ENCODE measurements at regions not wholly inside any gene's neighbourhood (a gene's known extent, or its start where the extent isn't known, plus 50 kb on each side); places are given as distances from the start of the nearest gene placed in this dataset.

GRCh38 chr1:188249811-188250210, 1421.1 kb downstream of the PLA2G4A start:
- no peaks in the 10 kb centered on the region for H3K36me3 ChIP-seq (ENCODE audit: control insufficient read depth, insufficient read depth, low read length)
- 98% methylated on average over 2 of the region's 2 CpGs; no CpG with 5 or more reads in 1 of the 2 experiments for WGBS, 2 experiments
- H3K27ac ChIP-seq (ENCODE audit: insufficient read depth, low read depth, low read length, poor library complexity, severe bottlenecking): no peak overlapping the region
- H3K4me1 ChIP-seq (ENCODE audit: control insufficient read depth, insufficient read depth, low read length): no peaks in the 10 kb centered on the region
- H3K4me3 ChIP-seq (ENCODE audit: insufficient read depth, low read depth, low read length): no peak overlapping the region
- no peaks in the 10 kb centered on the region for H3K27me3 ChIP-seq (ENCODE audit: control insufficient read depth, insufficient read depth, low read length, poor library complexity, severe bottlenecking)
- H3K9me3 ChIP-seq (ENCODE audit: control insufficient read depth, low read length): no peaks in the 10 kb centered on the region

- no peak overlapping the region for H3K27ac ChIP-seq (ENCODE audit: insufficient read depth, low read depth, low read length, poor library complexity, severe bottlenecking)
- H3K36me3 ChIP-seq (ENCODE audit: control insufficient read depth, insufficient read depth, low read length): no peaks in the 10 kb centered on the region
- H3K27me3 ChIP-seq (ENCODE audit: control insufficient read depth, insufficient read depth, low read length, poor library complexity, severe bottlenecking): no peaks in the 10 kb centered on the region
- no CpG with 5 or more reads among the region's 1 CpG for whole genome bisulfite sequencing, 2 experiments
- H3K4me3 ChIP-seq (ENCODE audit: insufficient read depth, low read depth, low read length): no peak overlapping the region
- no peaks in the 10 kb centered on the region for H3K4me1 ChIP-seq (ENCODE audit: control insufficient read depth, insufficient read depth, low read length)
- H3K9me3 ChIP-seq (ENCODE audit: control insufficient read depth, low read length): no peaks in the 10 kb centered on the region
Measured at GRCh38 chr1:188251036-188251435, 1422.3 kb downstream of the PLA2G4A start.

- H3K9me3 ChIP-seq (ENCODE audit: control insufficient read depth, low read length): no peaks in the 10 kb centered on the region
- H3K36me3 ChIP-seq (ENCODE audit: control insufficient read depth, insufficient read depth, low read length): no peaks in the 10 kb centered on the region
- no peaks in the 10 kb centered on the region for H3K4me1 ChIP-seq (ENCODE audit: control insufficient read depth, insufficient read depth, low read length)
- H3K27ac ChIP-seq (ENCODE audit: insufficient read depth, low read depth, low read length, poor library complexity, severe bottlenecking): no peak overlapping the region
- no peaks in the 10 kb centered on the region for H3K27me3 ChIP-seq (ENCODE audit: control insufficient read depth, insufficient read depth, low read length, poor library complexity, severe bottlenecking)
- WGBS, 2 experiments: 84 to 93% methylated on average over 4 of the region's 4 CpGs
- no peak overlapping the region for H3K4me3 ChIP-seq (ENCODE audit: insufficient read depth, low read depth, low read length)
Measured at GRCh38 chr1:188261849-188262248, 1433.1 kb downstream of the PLA2G4A start.

GRCh38 chr1:188269956-188270355, 1441.2 kb downstream of the PLA2G4A start:
- Histone ChIP-seq H3K27ac (ENCODE audit: insufficient read depth, low read depth, low read length, poor library complexity, severe bottlenecking) (no peak overlapping the region), H3K4me1 (ENCODE audit: control insufficient read depth, insufficient read depth, low read length) (no peaks in the 10 kb centered on the region), H3K4me3 (ENCODE audit: insufficient read depth, low read depth, low read length) (no peak overlapping the region), H3K27me3 (ENCODE audit: control insufficient read depth, insufficient read depth, low read length, poor library complexity, severe bottlenecking) (no peaks in the 10 kb centered on the region), H3K9me3 (ENCODE audit: control insufficient read depth, low read length) (no peaks in the 10 kb centered on the region), H3K36me3 (ENCODE audit: control insufficient read depth, insufficient read depth, low read length) (no peaks in the 10 kb centered on the region)
- 91 to 93% methylated on average over 1 of the region's 1 CpG for WGBS, 2 experiments

GRCh38 chr1:188270497-188270896, 1441.7 kb downstream of the PLA2G4A start:
- Histone ChIP-seq H3K36me3 (ENCODE audit: control insufficient read depth, insufficient read depth, low read length) (no peaks in the 10 kb centered on the region), H3K27me3 (ENCODE audit: control insufficient read depth, insufficient read depth, low read length, poor library complexity, severe bottlenecking) (no peaks in the 10 kb centered on the region), H3K4me1 (ENCODE audit: control insufficient read depth, insufficient read depth, low read length) (no peaks in the 10 kb centered on the region), H3K4me3 (ENCODE audit: insufficient read depth, low read depth, low read length) (no peak overlapping the region), H3K9me3 (ENCODE audit: control insufficient read depth, low read length) (no peaks in the 10 kb centered on the region), H3K27ac (ENCODE audit: insufficient read depth, low read depth, low read length, poor library complexity, severe bottlenecking) (no peak overlapping the region)
- WGBS, 2 experiments: 89 to 93% methylated on average over 1 of the region's 1 CpG

GRCh38 chr1:188277771-188278170, 1449.0 kb downstream of the PLA2G4A start:
- no peak overlapping the region for H3K4me3 ChIP-seq (ENCODE audit: insufficient read depth, low read depth, low read length)
- no peaks in the 10 kb centered on the region for H3K36me3 ChIP-seq (ENCODE audit: control insufficient read depth, insufficient read depth, low read length)
- no CpG with 5 or more reads among the region's 1 CpG for WGBS, 2 experiments
- no peaks in the 10 kb centered on the region for H3K27me3 ChIP-seq (ENCODE audit: control insufficient read depth, insufficient read depth, low read length, poor library complexity, severe bottlenecking)
- H3K9me3 ChIP-seq (ENCODE audit: control insufficient read depth, low read length): no peaks in the 10 kb centered on the region
- no peak overlapping the region for H3K27ac ChIP-seq (ENCODE audit: insufficient read depth, low read depth, low read length, poor library complexity, severe bottlenecking)
- no peaks in the 10 kb centered on the region for H3K4me1 ChIP-seq (ENCODE audit: control insufficient read depth, insufficient read depth, low read length)

- no peaks in the 10 kb centered on the region for H3K36me3 ChIP-seq (ENCODE audit: control insufficient read depth, insufficient read depth, low read length)
- WGBS, 2 experiments: 94 to 95% methylated on average over 3 of the region's 3 CpGs
- H3K27ac ChIP-seq (ENCODE audit: insufficient read depth, low read depth, low read length, poor library complexity, severe bottlenecking): no peak overlapping the region
- H3K27me3 ChIP-seq (ENCODE audit: control insufficient read depth, insufficient read depth, low read length, poor library complexity, severe bottlenecking): no peaks in the 10 kb centered on the region
- no peak overlapping the region for H3K4me3 ChIP-seq (ENCODE audit: insufficient read depth, low read depth, low read length)
- no peaks in the 10 kb centered on the region for H3K4me1 ChIP-seq (ENCODE audit: control insufficient read depth, insufficient read depth, low read length)
- H3K9me3 ChIP-seq (ENCODE audit: control insufficient read depth, low read length): no peaks in the 10 kb centered on the region
Measured at GRCh38 chr1:188281921-188282320, 1453.2 kb downstream of the PLA2G4A start.

- Histone ChIP-seq H3K36me3 (ENCODE audit: control insufficient read depth, insufficient read depth, low read length) (no peaks in the 10 kb centered on the region), H3K4me1 (ENCODE audit: control insufficient read depth, insufficient read depth, low read length) (no peaks in the 10 kb centered on the region), H3K4me3 (ENCODE audit: insufficient read depth, low read depth, low read length) (no peak overlapping the region), H3K27me3 (ENCODE audit: control insufficient read depth, insufficient read depth, low read length, poor library complexity, severe bottlenecking) (no peaks in the 10 kb centered on the region), H3K27ac (ENCODE audit: insufficient read depth, low read depth, low read length, poor library complexity, severe bottlenecking) (no peak overlapping the region), H3K9me3 (ENCODE audit: control insufficient read depth, low read length) (no peaks in the 10 kb centered on the region)
- 91 to 94% methylated on average over 1 of the region's 1 CpG for WGBS, 2 experiments
Measured at GRCh38 chr1:188295157-188295556, 1466.4 kb downstream of the PLA2G4A start.

GRCh38 chr1:188302746-188303145, 1474.0 kb downstream of the PLA2G4A start:
- H3K27me3 ChIP-seq (ENCODE audit: control insufficient read depth, insufficient read depth, low read length, poor library complexity, severe bottlenecking): no peaks in the 10 kb centered on the region
- H3K36me3 ChIP-seq (ENCODE audit: control insufficient read depth, insufficient read depth, low read length): no peaks in the 10 kb centered on the region
- H3K9me3 ChIP-seq (ENCODE audit: control insufficient read depth, low read length): no peaks in the 10 kb centered on the region
- H3K27ac ChIP-seq (ENCODE audit: insufficient read depth, low read depth, low read length, poor library complexity, severe bottlenecking): no peak overlapping the region
- 87 to 88% methylated on average over 5 of the region's 5 CpGs for WGBS, 2 experiments
- H3K4me1 ChIP-seq (ENCODE audit: control insufficient read depth, insufficient read depth, low read length): no peaks in the 10 kb centered on the region
- H3K4me3 ChIP-seq (ENCODE audit: insufficient read depth, low read depth, low read length): no peak overlapping the region

- Histone ChIP-seq H3K36me3 (ENCODE audit: control insufficient read depth, insufficient read depth, low read length) (no peaks in the 10 kb centered on the region), H3K9me3 (ENCODE audit: control insufficient read depth, low read length) (no peaks in the 10 kb centered on the region), H3K27me3 (ENCODE audit: control insufficient read depth, insufficient read depth, low read length, poor library complexity, severe bottlenecking) (no peaks in the 10 kb centered on the region), H3K4me1 (ENCODE audit: control insufficient read depth, insufficient read depth, low read length) (no peaks in the 10 kb centered on the region), H3K27ac (ENCODE audit: insufficient read depth, low read depth, low read length, poor library complexity, severe bottlenecking) (no peak overlapping the region), H3K4me3 (ENCODE audit: insufficient read depth, low read depth, low read length) (no peak overlapping the region)
Measured at GRCh38 chr1:188314557-188315137, 1485.9 kb downstream of the PLA2G4A start.

GRCh38 chr1:188317894-188318293, 1489.1 kb downstream of the PLA2G4A start:
- H3K36me3 ChIP-seq (ENCODE audit: control insufficient read depth, insufficient read depth, low read length): no peaks in the 10 kb centered on the region
- no peaks in the 10 kb centered on the region for H3K9me3 ChIP-seq (ENCODE audit: control insufficient read depth, low read length)
- H3K27me3 ChIP-seq (ENCODE audit: control insufficient read depth, insufficient read depth, low read length, poor library complexity, severe bottlenecking): no peaks in the 10 kb centered on the region
- no peak overlapping the region for H3K27ac ChIP-seq (ENCODE audit: insufficient read depth, low read depth, low read length, poor library complexity, severe bottlenecking)
- no peak overlapping the region for H3K4me3 ChIP-seq (ENCODE audit: insufficient read depth, low read depth, low read length)
- no peaks in the 10 kb centered on the region for H3K4me1 ChIP-seq (ENCODE audit: control insufficient read depth, insufficient read depth, low read length)
